H9 (cell line): ENCODE measurements at regions not wholly inside any gene's neighbourhood (a gene's known extent, or its start where the extent isn't known, plus 50 kb on each side); places are given as distances from the start of the nearest gene placed in this dataset.

Experiments used
- DNase-seq: peaks from one replicate; pipeline ENCODE4 v3.0.0-alpha.2; 2017
- H2AFZ ChIP-seq: one replicate; pipeline ENCODE4 v1.6.1; 2013; ENCODE audit warnings: mild to moderate bottlenecking, low read length, control low read depth, moderate library complexity
- H2AK5ac ChIP-seq: 2 replicates; pipeline ENCODE4 v1.6.1; 2013; ENCODE audit warnings: low read length, control low read depth, mixed read lengths; ENCODE audit not compliant: insufficient read length
- H2BK120ac ChIP-seq: one replicate; pipeline ENCODE4 v1.6.1; 2013; ENCODE audit warnings: low read depth, mild to moderate bottlenecking, low read length, control low read depth, inconsistent platforms; ENCODE audit not compliant: poor library complexity, severe bottlenecking
- H2BK12ac ChIP-seq: 2 replicates; pipeline ENCODE4 v1.6.1; 2013; ENCODE audit warnings: low read length, control low read depth, mixed read lengths, low read depth; ENCODE audit not compliant: insufficient read length
- H2BK15ac ChIP-seq: 2 replicates; pipeline ENCODE4 v1.6.1; 2013; ENCODE audit warnings: low read depth, low read length, control low read depth
- H2BK20ac ChIP-seq: one replicate; pipeline ENCODE4 v1.6.1; 2013; ENCODE audit warnings: low read depth, mild to moderate bottlenecking, low read length, control low read depth, inconsistent platforms; ENCODE audit not compliant: poor library complexity, severe bottlenecking
- H2BK5ac ChIP-seq: 2 replicates; pipeline ENCODE4 v1.6.1; 2013; ENCODE audit warnings: low read length, control low read depth, mixed read lengths; ENCODE audit not compliant: insufficient read length
- H3K14ac ChIP-seq: 2 replicates; pipeline ENCODE4 v1.6.1; 2013; ENCODE audit warnings: low read length, control low read depth; ENCODE audit not compliant: insufficient read depth
- H3K18ac ChIP-seq: 2 replicates; pipeline ENCODE4 v1.6.1; 2013; ENCODE audit warnings: low read depth, mild to moderate bottlenecking, mixed read lengths, low read length, control low read depth; ENCODE audit not compliant: insufficient read length
- H3K23ac ChIP-seq: 2 replicates; pipeline ENCODE4 v1.6.1; 2013; ENCODE audit warnings: low read length, control low read depth, mixed read lengths, low read depth; ENCODE audit not compliant: insufficient read length
- H3K23me2 ChIP-seq: 2 replicates; pipeline ENCODE4 v1.6.1; 2013; ENCODE audit warnings: low read depth, mild to moderate bottlenecking, mixed read lengths, low read length, control low read depth; ENCODE audit not compliant: insufficient read length, poor library complexity, severe bottlenecking
- H3K27ac ChIP-seq: 2 replicates; pipeline ENCODE4 v1.5.1; 2013; ENCODE audit warnings: low read length, control low read depth, mixed read lengths, low read depth; ENCODE audit not compliant: insufficient read length
- H3K27me3 ChIP-seq: 2 replicates; pipeline ENCODE4 v1.6.1; 2013; ENCODE audit warnings: low read length, control low read depth, inconsistent platforms; ENCODE audit not compliant: insufficient read depth
- H3K4ac ChIP-seq: 2 replicates; pipeline ENCODE4 v1.6.1; 2013; ENCODE audit warnings: low read depth, mild to moderate bottlenecking, control low read depth, inconsistent platforms, low read length, moderate library complexity
- H3K4me1 ChIP-seq: 2 replicates; pipeline ENCODE4 v1.6.1; 2013; ENCODE audit warnings: low read length, control low read depth, inconsistent platforms; ENCODE audit not compliant: insufficient read depth
- H3K4me2 ChIP-seq: 2 replicates; pipeline ENCODE4 v1.6.1; 2013; ENCODE audit warnings: low read length, control low read depth, mixed read lengths; ENCODE audit not compliant: insufficient read length, insufficient read depth
- H3K56ac ChIP-seq: 2 replicates; pipeline ENCODE4 v1.6.1; 2013; ENCODE audit warnings: low read depth, mild to moderate bottlenecking, mixed read lengths, low read length, control low read depth; ENCODE audit not compliant: insufficient read length
- H3K79me1 ChIP-seq: 2 replicates; pipeline ENCODE4 v1.6.1; 2013; ENCODE audit warnings: low read depth, mild to moderate bottlenecking, moderate library complexity, low read length, control low read depth, inconsistent platforms; ENCODE audit not compliant: insufficient read depth, poor library complexity, severe bottlenecking
- H3K79me2 ChIP-seq: 2 replicates; pipeline ENCODE4 v1.6.1; 2013; ENCODE audit warnings: low read length, control low read depth, inconsistent platforms; ENCODE audit not compliant: insufficient read depth
- H3K9ac ChIP-seq: 2 replicates; pipeline ENCODE4 v1.6.1; 2013; ENCODE audit warnings: low read length, control low read depth, mixed read lengths; ENCODE audit not compliant: insufficient read length; ENCODE audit errors: extremely low read depth
- H3K9me3 ChIP-seq: one replicate; pipeline ENCODE4 v1.6.1; 2013; ENCODE audit warnings: low read depth, low read length, inconsistent platforms; ENCODE audit not compliant: control insufficient read depth
- H3T11ph ChIP-seq: one replicate; pipeline ENCODE4 v1.6.1; 2013; ENCODE audit warnings: mild to moderate bottlenecking, low read length, control low read depth, inconsistent platforms
- H4K20me1 ChIP-seq: one replicate; pipeline ENCODE4 v1.6.1; 2013; ENCODE audit not compliant: control insufficient read depth, insufficient read length, insufficient read depth
- H4K5ac ChIP-seq: 2 replicates; pipeline ENCODE4 v1.6.1; 2013; ENCODE audit warnings: low read depth, mild to moderate bottlenecking, mixed read lengths, low read length, control low read depth; ENCODE audit not compliant: insufficient read length
- H4K8ac ChIP-seq: replicated peaks from 2 replicates; pipeline ENCODE4 v1.6.1; 2013; ENCODE audit warnings: low read length, control low read depth, mixed read lengths, low read depth; ENCODE audit not compliant: insufficient read length
- H4K91ac ChIP-seq: 2 replicates; pipeline ENCODE4 v1.6.1; 2013; ENCODE audit warnings: low read depth, mild to moderate bottlenecking, moderate library complexity, mixed read lengths, low read length, control low read depth; ENCODE audit not compliant: insufficient read length
- H3K27ac Mint-ChIP-seq, 3 experiments: 2 replicates in 2 of 3; 3 replicates in 1 of 3; pipeline ENCODE4 v1.8.0; 2020 to 2021; ENCODE audit warnings: mixed read lengths in 3 of 3, mild to moderate bottlenecking in 1 of 3, moderate library complexity in 1 of 3
- H3K27me3 Mint-ChIP-seq: 2 replicates; pipeline ENCODE4 v1.8.0; 2021; ENCODE audit warnings: low read depth, mild to moderate bottlenecking, moderate library complexity, mixed read lengths
- H3K36me3 Mint-ChIP-seq, 3 experiments: 2 replicates in 2 of 3; 3 replicates in 1 of 3; pipeline ENCODE4 v1.8.0; 2020 to 2021; ENCODE audit warnings: low read depth in 3 of 3, mixed read lengths in 3 of 3; ENCODE audit not compliant: insufficient read depth in 1 of 3
- H3K4me1 Mint-ChIP-seq, 2 experiments: 2 replicates each; pipeline ENCODE4 v1.8.0; 2020; ENCODE audit warnings: mixed read lengths in 2 of 2
- H3K4me3 Mint-ChIP-seq, 2 experiments: 2 replicates in 1 of 2; 3 replicates in 1 of 2; pipeline ENCODE4 v1.8.0; 2020 to 2021; ENCODE audit warnings: mild to moderate bottlenecking in 2 of 2, mixed read lengths in 2 of 2, moderate library complexity in 1 of 2
- H3K9me3 Mint-ChIP-seq, 2 experiments: 2 replicates in 1 of 2; 3 replicates in 1 of 2; pipeline ENCODE4 v1.8.0; 2020; ENCODE audit warnings: mild to moderate bottlenecking in 2 of 2, mixed read lengths in 2 of 2, moderate library complexity in 1 of 2
- CTCF ChIP-seq: fragments of 200-600 bp; sonication (generic); conservative IDR thresholded peaks from 3 replicates; pipeline ENCODE4 v1.8.0; 2021; ENCODE audit warnings: antibody characterized with exemption, mild to moderate bottlenecking
- WGBS: extraction: QIAGEN DNeasy Blood & Tissue Kit; methylation state at CpG from one replicate; pipeline ENCODE4 v1.1.7; 2013; ENCODE audit warnings: missing lambda C conversion rate, low lambda C conversion rate, mixed read lengths; ENCODE audit not compliant: insufficient read length; ENCODE audit errors: extremely low coverage; 5-methylcytosine and 5-hydroxymethylcytosine counted together

- no peak overlapping the region for H3K18ac ChIP-seq
- no peaks in the 10 kb centered on the region for H3K9me3 ChIP-seq
- H2BK120ac ChIP-seq = no peak overlapping the region
- no peak overlapping the region for H2AK5ac ChIP-seq
- Mint-ChIP-seq H3K27ac (no peak overlapping the region), H3K4me1 (peaks cover 23 to 28% of the 10 kb centered on the region in 2 experiments), H3K9me3 (no peaks in the 10 kb centered on the region), H3K4me3 (no peak overlapping the region), H3K36me3 (no peaks in the 10 kb centered on the region), H3K27me3 (no peaks in the 10 kb centered on the region)
- no peaks in the 10 kb centered on the region for H3K79me1 ChIP-seq
- H2BK5ac ChIP-seq = no peak overlapping the region
- H3K27me3 ChIP-seq = no peaks in the 10 kb centered on the region
- no peak overlapping the region for H3K4me2 ChIP-seq
- H4K8ac ChIP-seq = no peak overlapping the region
- no peak for TF ChIP-seq CTCF
- no peaks in the 10 kb centered on the region for H3K23me2 ChIP-seq
- WGBS = no CpG with 5 or more reads among the region's 5 CpGs
- H4K5ac ChIP-seq = no peak overlapping the region
- no peak overlapping the region for H2AFZ ChIP-seq
- H2BK15ac ChIP-seq = no peak overlapping the region
- H3K4me1 ChIP-seq = peaks cover 11% of the 10 kb centered on the region; the same call in 1 of the 2 replicates
- H3K9ac ChIP-seq = no peak overlapping the region
- no peak overlapping the region for H3K14ac ChIP-seq
- no peaks in the 10 kb centered on the region for H3K79me2 ChIP-seq
- no peak overlapping the region for H3T11ph ChIP-seq
- no peak overlapping the region for H3K27ac ChIP-seq
- H2BK12ac ChIP-seq = no peak overlapping the region
- H3K23ac ChIP-seq = no peak overlapping the region
- no peak overlapping the region for H4K91ac ChIP-seq
- H4K20me1 ChIP-seq = no peaks in the 10 kb centered on the region
- H2BK20ac ChIP-seq = no peak overlapping the region
- no peak overlapping the region for H3K56ac ChIP-seq
- no peak overlapping the region for H3K4ac ChIP-seq
- DNase-seq = no peak
These were observed 98.8 kb upstream of the PDE3A start for GRCh38 chr12:20269337-20270067.
